HCT116 (cell line): ENCODE measurements at regions not wholly inside any gene's neighbourhood (a gene's known extent, or its start where the extent isn't known, plus 50 kb on each side); places are given as distances from the start of the nearest gene placed in this dataset.

Source experiments
- ATAC-seq: fragments of 200-7000 bp; cut with Tn5 transposase; 2 replicates; pipeline ENCODE4 v1.9.1; 2020; ENCODE audit warnings: mild to moderate bottlenecking, moderate library complexity
- BruUV-seq: library from RNA; stranded (reverse); fragments of 400-500 nt; replicated peaks from 2 replicates; lab custom pipeline; 2021; lab: Mats Ljungman, UMichigan
- CTCF ChIA-PET: fragments of 300-600 bp; sonication (Branson Sonifier 250); formaldehyde crosslinking; loops from one replicate; lab custom pipeline; 2021; ENCODE audit warnings: antibody characterized with exemption; lab: Charles Lee
- POLR2A ChIA-PET: fragments of 300-600, 350-600 bp; sonication (Branson Sonifier 250); formaldehyde crosslinking; loops from one replicate; lab custom pipeline; 2021; ENCODE audit warnings: antibody characterized with exemption; lab: Charles Lee
- RAD21 ChIA-PET, 2 experiments: fragments of 300-600 bp; sonication (Branson Sonifier 250); formaldehyde crosslinking; loops; one replicate each; lab custom pipeline; 2023; ENCODE audit warnings: low total read pairs in 2 of 2; ENCODE audit not compliant: uncharacterized antibody in 2 of 2, unreplicated experiment in 2 of 2, low non-redundant PET in 1 of 2; lab: Charles Lee
- DNase-seq: peaks from one replicate; pipeline ENCODE4 v3.0.0-alpha.2; 2010; ENCODE audit warnings: low read depth, low spot score
- H2AFZ ChIP-seq: fragments of 200-600 bp; shearing (Covaris generic), sonication (generic); 2 replicates; pipeline ENCODE4 v1.6.1; 2017; ENCODE audit warnings: low read depth, mixed run types, mixed read lengths, antibody characterized with exemption, low read length; ENCODE audit not compliant: poor library complexity, severe bottlenecking
- H3K27ac ChIP-seq: 2 replicates; pipeline ENCODE4 v1.5.1; 2012; ENCODE audit warnings: low read depth, low read length
- H3K27me3 ChIP-seq: fragments of 200-600 bp; sonication (generic); 2 replicates; pipeline ENCODE4 v1.6.1; 2016; ENCODE audit warnings: mixed run types, low read length, mixed read lengths; ENCODE audit not compliant: insufficient read depth
- H3K36me3 ChIP-seq, 2 experiments: fragments of 200-500 bp in 1 of 2; fragments of 200-600 bp in 1 of 2; sonication (Bioruptor generic) in 1 of 2; sonication (generic) in 1 of 2; 2 replicates each; pipeline versions ENCODE4 v1.5.1 to v1.6.1; 2014 to 2016; ENCODE audit warnings: low read length in 2 of 2, inconsistent platforms in 1 of 2, mixed read lengths in 1 of 2, mixed run types in 1 of 2; ENCODE audit not compliant: insufficient read depth in 2 of 2, control insufficient read depth in 1 of 2
- H3K4me1 ChIP-seq, 2 experiments: fragments of 200-600 bp in 1 of 2; sonication (generic) in 1 of 2; 2 replicates each; pipeline versions ENCODE4 v1.5.1 to v1.6.1; 2012 to 2017; ENCODE audit warnings: low read length in 2 of 2, inconsistent platforms in 1 of 2, mild to moderate bottlenecking in 1 of 2, mixed read lengths in 1 of 2, mixed run types in 1 of 2, moderate library complexity in 1 of 2; ENCODE audit not compliant: insufficient read depth in 2 of 2, control insufficient read depth in 1 of 2
- H3K4me2 ChIP-seq: fragments of 200-600 bp; sonication (generic); 2 replicates; pipeline ENCODE4 v1.6.1; 2017; ENCODE audit warnings: mixed run types, low read length, mixed read lengths
- H3K4me3 ChIP-seq, 2 experiments: fragments of 200-600 bp in 1 of 2; sonication (generic) in 1 of 2; replicated peaks in 1 of 2; 2 replicates each; pipeline ENCODE4 v1.5.1; 2011 to 2016; ENCODE audit warnings: low read length in 2 of 2, control low read depth in 1 of 2, low read depth in 1 of 2, mild to moderate bottlenecking in 1 of 2, mixed read lengths in 1 of 2, mixed run types in 1 of 2
- H3K79me2 ChIP-seq: fragments of 200-600 bp; sonication (generic); 2 replicates; pipeline ENCODE4 v1.6.1; 2017; ENCODE audit warnings: mild to moderate bottlenecking, mixed run types, low read length, moderate library complexity, mixed read lengths; ENCODE audit not compliant: insufficient read depth
- H3K9ac ChIP-seq: fragments of 200-600 bp; sonication (generic); 2 replicates; pipeline ENCODE4 v1.6.1; 2016; ENCODE audit warnings: low read length, mixed read lengths
- H3K9me2 ChIP-seq: fragments of 200-600 bp; sonication (generic), shearing (Covaris generic); 2 replicates; pipeline ENCODE4 v1.6.1; 2017; ENCODE audit warnings: mixed run types, mild to moderate bottlenecking, moderate library complexity; ENCODE audit not compliant: insufficient read depth
- H3K9me3 ChIP-seq, 2 experiments: fragments of 200-500 bp in 1 of 2; fragments of 200-600 bp in 1 of 2; sonication (Bioruptor generic) in 1 of 2; sonication (generic) in 1 of 2; 2 replicates each; pipeline ENCODE4 v1.6.1; 2014 to 2017; ENCODE audit warnings: low read length in 2 of 2, mixed read lengths in 2 of 2, inconsistent platforms in 1 of 2, low read depth in 1 of 2, mild to moderate bottlenecking in 1 of 2, mixed run types in 1 of 2, moderate library complexity in 1 of 2; ENCODE audit not compliant: control insufficient read depth in 1 of 2, insufficient read depth in 1 of 2
- H4K20me1 ChIP-seq: fragments of 200-600 bp; sonication (generic), shearing (Covaris generic); 2 replicates; pipeline ENCODE4 v1.6.1; 2017; ENCODE audit warnings: mixed run types, mild to moderate bottlenecking, moderate library complexity; ENCODE audit not compliant: insufficient read depth
- ATF3 ChIP-seq: IDR thresholded peaks from 2 replicates; pipeline ENCODE4 v1.6.1; 2012
- CBX3 ChIP-seq: IDR thresholded peaks from 2 replicates; pipeline ENCODE4 v1.6.1; 2012; ENCODE audit warnings: low read depth
- EGR1 ChIP-seq: IDR thresholded peaks from 2 replicates; pipeline ENCODE4 v1.6.1; 2012; ENCODE audit warnings: low read depth
- ELF1 ChIP-seq: IDR thresholded peaks from 2 replicates; pipeline ENCODE4 v1.6.1; 2012; ENCODE audit warnings: low read depth, borderline replicate concordance
- EZH2 ChIP-seq: fragments of 200-600 bp; sonication (generic); IDR thresholded peaks from 2 replicates; pipeline ENCODE4 v1.6.1; 2017; ENCODE audit warnings: antibody characterized with exemption, mixed run types
- JUND ChIP-seq: IDR thresholded peaks from 2 replicates; pipeline ENCODE4 v1.6.1; 2012
- POLR2AphosphoS5 ChIP-seq: IDR thresholded peaks from 2 replicates; pipeline ENCODE4 v1.6.1; 2011; ENCODE audit warnings: mild to moderate bottlenecking, low read depth, low read length, moderate library complexity
- SIN3A ChIP-seq: IDR thresholded peaks from 2 replicates; pipeline ENCODE4 v1.6.1; 2012; ENCODE audit warnings: low read depth
- SP1 ChIP-seq: IDR thresholded peaks from 2 replicates; pipeline ENCODE4 v1.6.1; 2012; ENCODE audit warnings: low read depth
- TCF7L2 ChIP-seq: IDR thresholded peaks from 2 replicates; pipeline ENCODE4 v1.7.0; 2011; ENCODE audit warnings: borderline replicate concordance, inconsistent platforms; ENCODE audit not compliant: insufficient read depth, insufficient read length; ENCODE audit errors: extremely low read depth
- YY1 ChIP-seq: IDR thresholded peaks from 2 replicates; pipeline ENCODE4 v1.6.1; 2011; ENCODE audit warnings: low read length, low read depth, moderate library complexity, mild to moderate bottlenecking; ENCODE audit not compliant: insufficient replicate concordance; ENCODE audit errors: extremely low read depth
- ZNF274 ChIP-seq: fragments of 200-500 bp; sonication (Bioruptor generic); IDR thresholded peaks from 2 replicates; pipeline ENCODE4 v1.6.1; 2014; ENCODE audit warnings: mild to moderate bottlenecking, low read depth, low read length, inconsistent platforms
- intact Hi-C: fragments of 100-400 bp; cut with micrococcal nuclease; formaldehyde crosslinking; loops from 2 replicates; pipeline ENCODE4 v1.10.0; 2022
- TF ChIP-seq, protein P1 (sequence below): IDR thresholded peaks from 2 replicates; pipeline ENCODE4 v1.6.1; 2011; ENCODE audit warnings: mild to moderate bottlenecking, low read length, moderate library complexity; ENCODE audit not compliant: insufficient replicate concordance; ENCODE audit errors: extremely low read depth

DNA sequence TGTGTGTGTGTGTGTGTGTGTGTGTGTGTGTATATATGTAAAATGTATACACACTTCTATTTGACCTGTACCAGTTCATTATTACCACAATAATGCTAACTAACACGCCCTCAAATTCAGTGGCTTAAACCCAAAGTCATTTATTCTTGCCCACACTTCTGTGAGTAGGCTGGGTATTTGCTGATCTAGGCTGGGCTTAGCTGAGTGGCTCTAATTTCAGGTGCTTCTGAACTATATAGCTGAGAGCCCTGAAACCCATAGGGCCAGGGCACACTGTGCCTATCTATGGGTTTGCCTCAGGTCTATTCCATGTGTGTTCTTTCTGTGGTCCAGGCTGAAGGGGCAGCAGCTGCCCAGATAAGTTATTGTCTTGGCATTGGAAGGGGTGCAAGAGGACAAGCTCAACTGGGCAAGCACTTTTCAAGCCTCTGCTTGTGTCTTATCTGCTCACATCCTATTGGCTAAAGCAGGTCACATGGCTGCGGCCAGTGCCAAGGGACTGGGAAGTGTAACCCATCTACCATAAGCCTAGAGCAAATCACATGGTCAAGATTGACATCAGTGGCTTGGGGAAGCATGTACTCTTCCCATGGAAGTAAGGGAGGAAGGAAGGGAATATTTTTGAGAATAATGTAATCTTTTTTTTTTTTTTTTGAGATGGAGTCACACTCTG lies 139.9 kb downstream of the PALM2AKAP2 start:
- Histone ChIP-seq H3K9ac (no peak overlapping the region), H3K4me3 (no peak overlapping the region), H3K27me3 (no peaks in the 10 kb centered on the region), H3K9me2 (no peaks in the 10 kb centered on the region), H3K4me2 (no peak overlapping the region), H3K4me1 (no peaks in the 10 kb centered on the region), H3K27ac (no peak overlapping the region), H4K20me1 (no peaks in the 10 kb centered on the region), H3K79me2 (no peaks in the 10 kb centered on the region), H3K9me3 (no peaks in the 10 kb centered on the region), H3K36me3 (no peaks in the 10 kb centered on the region), H2AFZ (no peak overlapping the region)
- ChIA-PET POLR2A (no interaction called here), CTCF (no interaction called here), RAD21 (no interaction called here)
- no peak for DNase-seq
- TF ChIP-seq ZNF274: no peak
- TF ChIP-seq ELF1: no peak
- no peak for TF ChIP-seq YY1
- TF ChIP-seq ATF3: no peak
- ATAC-seq: peak; percentile 72; the same call in 1 of the 2 replicates
- intact Hi-C loops: no loop called here
- BruUV-seq: no TSS peak

DNA sequence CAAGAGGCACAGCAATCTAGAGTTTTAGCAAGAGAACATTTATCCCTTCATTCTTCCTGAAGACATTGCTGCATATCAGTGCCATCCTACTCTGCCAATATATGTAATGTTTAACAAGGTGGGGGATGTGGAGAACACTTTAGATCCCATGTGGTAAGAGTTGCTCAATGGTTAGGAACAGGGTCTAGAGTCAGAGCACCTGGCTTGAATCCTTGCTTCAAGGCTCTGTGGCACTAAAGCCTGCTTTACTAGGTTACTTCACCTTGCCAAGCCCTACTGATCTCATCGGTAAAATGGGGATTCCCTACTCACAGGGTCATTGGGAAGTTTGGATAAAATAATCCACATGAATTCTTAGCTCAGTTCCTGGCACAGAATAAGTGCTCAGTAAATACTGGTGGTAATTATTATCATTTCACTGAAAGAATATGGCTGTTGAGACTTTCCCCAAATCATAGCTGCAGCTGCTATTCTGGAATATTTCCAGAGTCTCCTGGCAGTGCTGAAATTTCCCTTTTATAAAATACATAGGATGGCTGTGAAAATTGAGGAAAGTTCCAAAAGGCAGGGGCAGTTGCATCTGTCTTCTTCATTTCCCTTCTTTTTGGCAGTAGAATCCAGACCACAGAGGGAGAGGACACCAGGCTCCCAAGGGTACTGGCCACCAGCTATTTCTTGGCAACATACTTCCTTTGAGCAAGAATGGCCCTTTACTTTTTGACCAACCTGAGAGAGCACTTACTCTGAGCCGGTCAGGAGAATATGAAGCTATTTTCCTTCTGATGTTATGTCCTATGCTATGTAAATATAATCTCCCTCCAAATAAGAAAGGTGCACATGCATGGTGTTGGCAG lies 142.8 kb downstream of the PALM2AKAP2 start:
- H3K4me2 ChIP-seq: no peak overlapping the region
- H2AFZ ChIP-seq: no peak overlapping the region
- BruUV-seq: no TSS peak
- DNase-seq (no peak), ATAC-seq (no peak)
- ChIA-PET CTCF (no interaction called here), RAD21 (no interaction called here)
- no peaks in the 10 kb centered on the region for H3K4me1 ChIP-seq
- H4K20me1 ChIP-seq: no peaks in the 10 kb centered on the region
- no peak overlapping the region for H3K9ac ChIP-seq
- H3K9me3 ChIP-seq: no peaks in the 10 kb centered on the region
- no peaks in the 10 kb centered on the region for H3K27me3 ChIP-seq
- no peaks in the 10 kb centered on the region for H3K79me2 ChIP-seq
- H3K9me2 ChIP-seq: no peaks in the 10 kb centered on the region
- H3K27ac ChIP-seq: no peak overlapping the region
- no peaks in the 10 kb centered on the region for H3K36me3 ChIP-seq
- H3K4me3 ChIP-seq: no peak overlapping the region
- TF ChIP-seq EGR1 (no peak), JUND (no peak), CBX3 (no peak), POLR2AphosphoS5 (no peak), SIN3A (no peak), TCF7L2 (no peak), EZH2 (no peak), SP1 (no peak)
- TF ChIP-seq, protein P1, sequence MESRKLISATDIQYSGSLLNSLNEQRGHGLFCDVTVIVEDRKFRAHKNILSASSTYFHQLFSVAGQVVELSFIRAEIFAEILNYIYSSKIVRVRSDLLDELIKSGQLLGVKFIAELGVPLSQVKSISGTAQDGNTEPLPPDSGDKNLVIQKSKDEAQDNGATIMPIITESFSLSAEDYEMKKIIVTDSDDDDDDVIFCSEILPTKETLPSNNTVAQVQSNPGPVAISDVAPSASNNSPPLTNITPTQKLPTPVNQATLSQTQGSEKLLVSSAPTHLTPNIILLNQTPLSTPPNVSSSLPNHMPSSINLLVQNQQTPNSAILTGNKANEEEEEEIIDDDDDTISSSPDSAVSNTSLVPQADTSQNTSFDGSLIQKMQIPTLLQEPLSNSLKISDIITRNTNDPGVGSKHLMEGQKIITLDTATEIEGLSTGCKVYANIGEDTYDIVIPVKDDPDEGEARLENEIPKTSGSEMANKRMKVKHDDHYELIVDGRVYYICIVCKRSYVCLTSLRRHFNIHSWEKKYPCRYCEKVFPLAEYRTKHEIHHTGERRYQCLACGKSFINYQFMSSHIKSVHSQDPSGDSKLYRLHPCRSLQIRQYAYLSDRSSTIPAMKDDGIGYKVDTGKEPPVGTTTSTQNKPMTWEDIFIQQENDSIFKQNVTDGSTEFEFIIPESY: no peak
- TF ChIP-seq, all 23 proteins: peak for 0
- intact Hi-C loops: no loop called here
- POLR2A ChIA-PET: no interaction called here
